BJ (cell line): ENCODE measurements at regions not wholly inside any gene's neighbourhood (a gene's known extent, or its start where the extent isn't known, plus 50 kb on each side); places are given as distances from the start of the nearest gene placed in this dataset.

Source experiments
- CTCF ChIA-PET: fragments of 350-600 bp; formaldehyde crosslinking; extraction: SDS; loops from one replicate; lab custom pipeline; 2021; ENCODE audit warnings: antibody characterized with exemption, inconsistent platforms; lab: Yijun Ruan, JAX
- POLR2A ChIA-PET: fragments of 300-600 bp; sonication (Branson Sonifier 250); formaldehyde crosslinking; extraction: SDS; loops from one replicate; lab custom pipeline; 2021; ENCODE audit warnings: antibody characterized with exemption; lab: Charles Lee
- DNase-seq: peaks from one replicate; pipeline ENCODE4 v3.0.0-alpha.2; 2011; ENCODE audit warnings: low read depth
- H3K27me3 ChIP-seq: 2 replicates; pipeline ENCODE4 v1.6.0; 2011; ENCODE audit warnings: low read length; ENCODE audit not compliant: control insufficient read depth, insufficient read depth
- H3K36me3 ChIP-seq: 2 replicates; pipeline ENCODE4 v1.5.1; 2011; ENCODE audit warnings: low read length; ENCODE audit not compliant: control insufficient read depth, insufficient read depth
- H3K4me3 ChIP-seq: 2 replicates; pipeline ENCODE4 v1.5.1; 2011; ENCODE audit warnings: low read depth, mild to moderate bottlenecking, control low read depth, low read length
- TF ChIP-seq, protein P1 (sequence below): IDR thresholded peaks from 2 replicates; pipeline ENCODE4 v1.5.1; 2011; ENCODE audit warnings: low read depth, mild to moderate bottlenecking, control low read depth, inconsistent platforms, low read length, moderate library complexity; ENCODE audit not compliant: insufficient read depth

DNA sequence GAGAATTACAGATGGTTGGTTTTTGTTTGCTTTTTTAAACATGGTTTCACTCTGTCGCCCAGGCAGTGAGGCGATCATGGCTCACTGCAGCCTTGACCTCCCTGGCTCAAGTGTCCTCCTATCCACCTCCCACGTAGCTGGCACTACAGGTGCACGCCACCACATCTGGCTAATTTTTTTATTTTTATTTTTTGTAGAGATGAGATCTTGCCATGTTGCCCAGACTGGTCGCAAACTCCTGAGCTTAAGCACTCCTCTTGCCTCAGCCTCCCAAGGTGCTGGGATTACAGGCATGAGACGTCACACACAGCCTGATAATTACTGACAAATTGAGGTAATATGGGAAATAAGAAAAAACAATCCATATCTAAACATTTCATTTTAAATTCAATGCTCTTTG, 110.5 kb upstream of the ZSWIM2 start:
- TF ChIP-seq, protein P1, sequence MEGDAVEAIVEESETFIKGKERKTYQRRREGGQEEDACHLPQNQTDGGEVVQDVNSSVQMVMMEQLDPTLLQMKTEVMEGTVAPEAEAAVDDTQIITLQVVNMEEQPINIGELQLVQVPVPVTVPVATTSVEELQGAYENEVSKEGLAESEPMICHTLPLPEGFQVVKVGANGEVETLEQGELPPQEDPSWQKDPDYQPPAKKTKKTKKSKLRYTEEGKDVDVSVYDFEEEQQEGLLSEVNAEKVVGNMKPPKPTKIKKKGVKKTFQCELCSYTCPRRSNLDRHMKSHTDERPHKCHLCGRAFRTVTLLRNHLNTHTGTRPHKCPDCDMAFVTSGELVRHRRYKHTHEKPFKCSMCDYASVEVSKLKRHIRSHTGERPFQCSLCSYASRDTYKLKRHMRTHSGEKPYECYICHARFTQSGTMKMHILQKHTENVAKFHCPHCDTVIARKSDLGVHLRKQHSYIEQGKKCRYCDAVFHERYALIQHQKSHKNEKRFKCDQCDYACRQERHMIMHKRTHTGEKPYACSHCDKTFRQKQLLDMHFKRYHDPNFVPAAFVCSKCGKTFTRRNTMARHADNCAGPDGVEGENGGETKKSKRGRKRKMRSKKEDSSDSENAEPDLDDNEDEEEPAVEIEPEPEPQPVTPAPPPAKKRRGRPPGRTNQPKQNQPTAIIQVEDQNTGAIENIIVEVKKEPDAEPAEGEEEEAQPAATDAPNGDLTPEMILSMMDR, result no peak
- Histone ChIP-seq H3K4me3 (no peak overlapping the region), H3K36me3 (no peaks in the 10 kb centered on the region), H3K27me3 (no peaks in the 10 kb centered on the region)
- ChIA-PET POLR2A (no interaction called here), CTCF (no interaction called here)
- DNase-seq, result no peak

DNA sequence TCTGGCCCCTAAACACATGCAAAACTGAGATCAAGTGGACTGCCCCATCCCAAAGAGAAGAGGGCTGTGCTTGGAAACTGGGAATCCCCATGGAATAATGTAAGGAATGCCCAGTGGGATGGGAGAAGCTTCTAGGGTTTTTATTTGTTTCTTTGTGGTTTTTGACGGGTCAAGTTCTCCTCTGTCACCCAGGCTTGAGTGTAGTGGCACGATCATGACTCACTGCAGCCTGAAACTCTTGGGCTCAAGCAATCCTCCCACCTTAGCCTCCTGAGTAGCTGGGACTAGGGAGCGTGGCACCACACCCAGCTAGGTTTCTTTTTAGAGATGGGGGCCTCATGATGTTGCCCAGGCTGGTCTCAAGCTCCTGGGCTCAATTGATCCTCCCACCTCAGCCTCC, 101.7 kb upstream of the ZSWIM2 start:
- CTCF ChIA-PET, result interaction anchor here (0.7 kb wide), 1 partner anchor 1127 kb away, joined by 3 read pairs; no protein-coding TSS in a partner anchor
- Histone ChIP-seq H3K36me3 (no peaks in the 10 kb centered on the region), H3K27me3 (no peaks in the 10 kb centered on the region), H3K4me3 (no peak overlapping the region)
- no peak for DNase-seq
- TF ChIP-seq, protein P1, result no peak
- POLR2A ChIA-PET, result no interaction called here

DNA sequence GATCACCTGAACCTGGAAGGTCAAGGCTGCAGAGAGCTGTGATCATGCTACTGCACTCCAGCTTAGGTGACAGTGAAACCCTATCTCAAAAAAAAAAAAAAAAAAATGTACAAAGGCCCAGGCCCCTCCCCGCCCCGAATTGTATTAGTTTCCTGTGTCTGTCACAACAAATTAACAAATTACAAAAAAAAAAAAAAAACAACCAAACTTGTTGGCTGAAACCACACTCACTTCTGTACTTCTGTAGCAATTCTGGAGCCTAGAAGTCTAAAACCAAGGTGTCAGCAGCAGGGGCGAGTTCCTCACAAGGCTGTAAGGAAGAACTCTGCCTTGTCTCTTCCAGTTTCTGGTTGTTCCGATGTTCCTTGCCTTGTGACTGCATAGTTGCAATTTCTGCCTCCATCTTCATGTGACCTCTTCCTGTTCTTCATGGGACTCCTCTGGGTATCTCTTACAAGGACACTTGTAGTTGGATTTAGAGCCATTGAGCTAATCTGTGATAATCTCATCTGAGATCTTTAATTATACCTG, 100.8 kb upstream of the ZSWIM2 start:
- no peak for DNase-seq
- Histone ChIP-seq H3K36me3 (no peaks in the 10 kb centered on the region), H3K4me3 (no peak overlapping the region), H3K27me3 (no peaks in the 10 kb centered on the region)
- ChIA-PET CTCF (interaction anchor here (0.6 kb wide), 1 partner anchor 13 kb away, joined by 4 read pairs; no protein-coding TSS in a partner anchor), POLR2A (no interaction called here)
- TF ChIP-seq, protein P1, result no peak

DNA sequence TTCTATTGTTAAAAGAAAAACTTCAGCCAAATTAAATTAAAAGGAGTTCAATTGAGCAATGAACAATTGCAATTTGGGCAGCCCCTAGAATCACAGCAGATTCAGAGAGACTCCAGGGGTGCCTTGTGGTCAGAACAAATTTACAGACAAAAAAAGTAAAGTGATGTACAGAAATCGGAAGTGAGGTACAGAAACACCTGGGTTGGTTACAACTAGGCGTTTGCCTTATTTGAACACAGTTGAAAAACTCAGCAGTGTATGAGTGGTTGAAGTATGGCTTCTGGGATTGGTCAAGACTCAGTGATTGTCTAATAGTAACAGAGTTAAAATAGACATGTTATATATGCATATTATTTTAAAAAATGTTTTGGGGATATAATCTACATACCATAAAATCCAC, 98.5 kb upstream of the ZSWIM2 start:
- TF ChIP-seq, protein P1, result no peak
- no peak for DNase-seq
- no peaks in the 10 kb centered on the region for H3K36me3 ChIP-seq
- H3K27me3 ChIP-seq, result no peaks in the 10 kb centered on the region
- ChIA-PET POLR2A (no interaction called here), CTCF (no interaction called here)
- H3K4me3 ChIP-seq, result no peak overlapping the region

DNA sequence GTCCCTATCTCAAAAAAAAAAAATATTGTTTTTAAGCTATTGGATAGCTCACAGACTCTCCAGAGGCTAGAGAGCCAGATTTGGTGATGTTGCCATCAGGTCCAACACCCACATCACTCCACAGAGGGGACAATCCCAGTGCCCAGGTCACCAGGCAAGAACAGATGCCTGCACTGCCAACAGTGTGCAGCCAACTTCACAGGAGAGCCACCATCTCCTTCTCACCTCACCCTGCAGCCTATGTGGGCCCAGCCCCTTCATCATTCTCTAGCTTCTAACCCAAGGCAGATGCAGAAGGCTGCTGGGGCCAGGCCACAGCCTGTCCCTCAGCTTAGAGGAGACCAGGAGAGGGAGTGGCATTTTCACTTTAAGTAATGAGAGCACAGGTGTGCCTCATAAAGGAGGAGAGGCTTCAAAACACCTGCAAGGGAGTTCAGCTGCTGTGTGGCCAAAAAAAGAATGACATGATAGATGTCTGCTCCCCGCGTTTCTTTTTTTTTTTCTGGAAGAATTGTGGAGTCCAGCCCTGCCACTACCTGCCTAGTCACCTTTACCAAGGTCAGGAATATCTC, 98.0 kb upstream of the ZSWIM2 start:
- TF ChIP-seq, protein P1, result no peak
- POLR2A ChIA-PET, result no interaction called here

More for the DNA sequence above, 98.0 kb upstream of the ZSWIM2 start:
- no peak for DNase-seq
- Histone ChIP-seq H3K4me3 (no peak overlapping the region), H3K27me3 (no peaks in the 10 kb centered on the region), H3K36me3 (no peaks in the 10 kb centered on the region)
- CTCF ChIA-PET, result no interaction called here
